GM23248 (cell line): ENCODE measurements at regions not wholly inside any gene's neighbourhood (a gene's known extent, or its start where the extent isn't known, plus 50 kb on each side); places are given as distances from the start of the nearest gene placed in this dataset.

Experiments
- EZH2 ChIP-seq: fragments of 200-600 bp; sonication (generic); IDR thresholded peaks from 2 replicates; pipeline ENCODE4 v1.6.1; 2018; ENCODE audit warnings: antibody characterized with exemption, mild to moderate bottlenecking; ENCODE audit not compliant: insufficient read depth, poor library complexity, severe bottlenecking
- EZH2phosphoT487 ChIP-seq: fragments of 200-600 bp; sonication (generic); IDR thresholded peaks from 2 replicates; pipeline ENCODE4 v1.6.1; 2018; ENCODE audit warnings: antibody characterized with exemption, moderate library complexity, mild to moderate bottlenecking, low read depth; ENCODE audit not compliant: insufficient read depth

DNA sequence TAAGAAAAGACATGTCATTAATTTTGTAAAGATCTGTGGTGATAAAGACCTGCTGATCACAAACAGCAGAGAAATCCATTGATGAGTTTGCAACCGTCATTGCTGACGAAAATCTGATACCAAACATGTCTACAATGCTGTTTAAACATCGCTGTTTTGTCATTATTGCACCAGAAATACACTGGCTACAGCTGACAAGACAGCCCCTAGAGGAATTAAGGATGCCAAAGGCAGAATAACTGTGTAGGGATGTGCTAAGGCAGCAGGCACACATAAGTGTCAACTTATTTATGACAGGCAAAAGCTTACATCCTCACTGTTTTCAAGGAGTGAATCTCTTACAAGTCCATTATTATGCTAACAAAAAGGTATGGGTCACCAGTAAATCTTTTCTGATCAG, 439.3 kb downstream of the TLE1 start:
- TF ChIP-seq EZH2 (no peak), EZH2phosphoT487 (no peak)
